ENCODE measurements at regions not wholly inside any gene's neighbourhood (a gene's known extent, or its start where the extent isn't known, plus 50 kb on each side); places are given as distances from the start of the nearest gene placed in this dataset.

- TF ChIP-seq EGR1 (IDR thresholded peaks at IDR 0.05) (no peak), TCF12 (IDR thresholded peaks at IDR 0.05; ENCODE audit: low read depth) (no peak), YY1 (IDR thresholded peaks at IDR 0.05; ENCODE audit: low read depth) (no peak), RAD21 (IDR thresholded peaks at IDR 0.05; ENCODE audit: low read depth) (no peak), TAF1 (IDR thresholded peaks at IDR 0.05; ENCODE audit: low read depth) (no peak), EP300 (IDR thresholded peaks at IDR 0.05; ENCODE audit: borderline replicate concordance) (no peak), CEBPB (IDR thresholded peaks at IDR 0.05) (no peak), CREB1 (IDR thresholded peaks at IDR 0.05; ENCODE audit: low read depth) (no peak)
- TF ChIP-seq, protein P1, sequence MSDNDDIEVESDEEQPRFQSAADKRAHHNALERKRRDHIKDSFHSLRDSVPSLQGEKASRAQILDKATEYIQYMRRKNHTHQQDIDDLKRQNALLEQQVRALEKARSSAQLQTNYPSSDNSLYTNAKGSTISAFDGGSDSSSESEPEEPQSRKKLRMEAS (IDR thresholded peaks at IDR 0.05) = no peak
- TF ChIP-seq, protein P2, sequence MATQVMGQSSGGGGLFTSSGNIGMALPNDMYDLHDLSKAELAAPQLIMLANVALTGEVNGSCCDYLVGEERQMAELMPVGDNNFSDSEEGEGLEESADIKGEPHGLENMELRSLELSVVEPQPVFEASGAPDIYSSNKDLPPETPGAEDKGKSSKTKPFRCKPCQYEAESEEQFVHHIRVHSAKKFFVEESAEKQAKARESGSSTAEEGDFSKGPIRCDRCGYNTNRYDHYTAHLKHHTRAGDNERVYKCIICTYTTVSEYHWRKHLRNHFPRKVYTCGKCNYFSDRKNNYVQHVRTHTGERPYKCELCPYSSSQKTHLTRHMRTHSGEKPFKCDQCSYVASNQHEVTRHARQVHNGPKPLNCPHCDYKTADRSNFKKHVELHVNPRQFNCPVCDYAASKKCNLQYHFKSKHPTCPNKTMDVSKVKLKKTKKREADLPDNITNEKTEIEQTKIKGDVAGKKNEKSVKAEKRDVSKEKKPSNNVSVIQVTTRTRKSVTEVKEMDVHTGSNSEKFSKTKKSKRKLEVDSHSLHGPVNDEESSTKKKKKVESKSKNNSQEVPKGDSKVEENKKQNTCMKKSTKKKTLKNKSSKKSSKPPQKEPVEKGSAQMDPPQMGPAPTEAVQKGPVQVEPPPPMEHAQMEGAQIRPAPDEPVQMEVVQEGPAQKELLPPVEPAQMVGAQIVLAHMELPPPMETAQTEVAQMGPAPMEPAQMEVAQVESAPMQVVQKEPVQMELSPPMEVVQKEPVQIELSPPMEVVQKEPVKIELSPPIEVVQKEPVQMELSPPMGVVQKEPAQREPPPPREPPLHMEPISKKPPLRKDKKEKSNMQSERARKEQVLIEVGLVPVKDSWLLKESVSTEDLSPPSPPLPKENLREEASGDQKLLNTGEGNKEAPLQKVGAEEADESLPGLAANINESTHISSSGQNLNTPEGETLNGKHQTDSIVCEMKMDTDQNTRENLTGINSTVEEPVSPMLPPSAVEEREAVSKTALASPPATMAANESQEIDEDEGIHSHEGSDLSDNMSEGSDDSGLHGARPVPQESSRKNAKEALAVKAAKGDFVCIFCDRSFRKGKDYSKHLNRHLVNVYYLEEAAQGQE (IDR thresholded peaks at IDR 0.05; ENCODE audit: low read depth) = no peak
- TF ChIP-seq, protein P3, sequence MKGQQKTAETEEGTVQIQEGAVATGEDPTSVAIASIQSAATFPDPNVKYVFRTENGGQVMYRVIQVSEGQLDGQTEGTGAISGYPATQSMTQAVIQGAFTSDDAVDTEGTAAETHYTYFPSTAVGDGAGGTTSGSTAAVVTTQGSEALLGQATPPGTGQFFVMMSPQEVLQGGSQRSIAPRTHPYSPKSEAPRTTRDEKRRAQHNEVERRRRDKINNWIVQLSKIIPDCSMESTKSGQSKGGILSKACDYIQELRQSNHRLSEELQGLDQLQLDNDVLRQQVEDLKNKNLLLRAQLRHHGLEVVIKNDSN (IDR thresholded peaks at IDR 0.05) = no peak
Observed at GRCh38 chr10:10403762-10404161, 613.9 kb upstream of the CELF2 start.
